ENCODE measurements at regions not wholly inside any gene's neighbourhood (a gene's known extent, or its start where the extent isn't known, plus 50 kb on each side); places are given as distances from the start of the nearest gene placed in this dataset.

DNA sequence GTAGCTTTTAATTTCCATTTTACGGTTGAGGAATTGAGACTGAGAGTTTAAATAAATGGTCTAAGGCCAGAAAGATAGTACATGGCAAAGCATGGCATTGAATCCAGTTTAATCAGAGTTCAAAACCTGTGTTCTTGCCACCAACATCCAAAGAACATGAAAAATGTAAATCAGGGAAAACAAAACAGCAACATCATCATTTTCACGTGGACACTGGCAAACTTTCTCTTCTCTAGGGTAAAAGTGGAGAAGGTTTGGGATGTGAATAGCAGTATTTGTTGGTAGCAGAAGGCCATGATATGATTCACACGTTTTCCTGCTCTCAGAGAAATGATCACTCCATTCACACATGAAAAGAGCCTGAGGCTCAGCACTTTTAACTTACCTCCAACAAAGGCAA, 357.7 kb downstream of the UQCRFS1 start:
- Mint-ChIP-seq H3K27ac (no peak overlapping the region), H3K4me1 (no peaks in the 10 kb centered on the region), H3K9me3 (peaks cover 24% of the 10 kb centered on the region), H3K36me3 (peaks cover 15% of the 10 kb centered on the region), H3K27me3 (ENCODE audit: low read depth) (peaks cover 3% of the 10 kb centered on the region; the same call in 1 of the 2 replicates), H3K4me3 (no peak overlapping the region)
- DNase-seq (ENCODE audit: low spot score) (no peak), ATAC-seq (no peak)
- CTCF ChIA-PET = interaction anchor here (2.2 to 3.6 kb wide), 2 partner anchors 24 to 118 kb away, joined by 15 to 25 read pairs; no protein-coding TSS in a partner anchor
- TF ChIP-seq ZNF138 (CRISPR knock-in tag; conservative IDR thresholded peaks at IDR 0.05) (no peak), SOX15 (CRISPR knock-in tag; IDR thresholded peaks at IDR 0.05) (no peak)
- TF ChIP-seq, protein P1, sequence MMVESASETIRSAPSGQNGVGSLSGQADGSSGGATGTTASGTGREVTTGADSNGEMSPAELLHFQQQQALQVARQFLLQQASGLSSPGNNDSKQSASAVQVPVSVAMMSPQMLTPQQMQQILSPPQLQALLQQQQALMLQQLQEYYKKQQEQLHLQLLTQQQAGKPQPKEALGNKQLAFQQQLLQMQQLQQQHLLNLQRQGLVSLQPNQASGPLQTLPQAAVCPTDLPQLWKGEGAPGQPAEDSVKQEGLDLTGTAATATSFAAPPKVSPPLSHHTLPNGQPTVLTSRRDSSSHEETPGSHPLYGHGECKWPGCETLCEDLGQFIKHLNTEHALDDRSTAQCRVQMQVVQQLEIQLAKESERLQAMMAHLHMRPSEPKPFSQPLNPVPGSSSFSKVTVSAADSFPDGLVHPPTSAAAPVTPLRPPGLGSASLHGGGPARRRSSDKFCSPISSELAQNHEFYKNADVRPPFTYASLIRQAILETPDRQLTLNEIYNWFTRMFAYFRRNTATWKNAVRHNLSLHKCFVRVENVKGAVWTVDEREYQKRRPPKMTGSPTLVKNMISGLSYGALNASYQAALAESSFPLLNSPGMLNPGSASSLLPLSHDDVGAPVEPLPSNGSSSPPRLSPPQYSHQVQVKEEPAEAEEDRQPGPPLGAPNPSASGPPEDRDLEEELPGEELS (CRISPR knock-in tag; IDR thresholded peaks at IDR 0.05) = no peak
- TF ChIP-seq, protein P2, sequence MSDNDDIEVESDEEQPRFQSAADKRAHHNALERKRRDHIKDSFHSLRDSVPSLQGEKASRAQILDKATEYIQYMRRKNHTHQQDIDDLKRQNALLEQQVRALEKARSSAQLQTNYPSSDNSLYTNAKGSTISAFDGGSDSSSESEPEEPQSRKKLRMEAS (CRISPR knock-in tag; IDR thresholded peaks at IDR 0.05) = no peak
- POLR2A ChIA-PET = no interaction called here

GRCh38 chr19:28847468-28847867, 365.5 kb downstream of the UQCRFS1 start:
- H3K9me3 Mint-ChIP-seq = peaks cover 8% of the 10 kb centered on the region; the same call in 1 of the 2 replicates
- no peak for ATAC-seq
- no peak for DNase-seq (ENCODE audit: low spot score)
- CTCF ChIA-PET = interaction anchor here (1.2 kb wide), 1 partner anchor 111 kb away, joined by 3 read pairs; no protein-coding TSS in a partner anchor
- H3K36me3 Mint-ChIP-seq = no peaks in the 10 kb centered on the region
- no peaks in the 10 kb centered on the region for H3K4me1 Mint-ChIP-seq
- no peaks in the 10 kb centered on the region for H3K27me3 Mint-ChIP-seq (ENCODE audit: low read depth)
- H3K27ac Mint-ChIP-seq = no peak overlapping the region
- POLR2A ChIA-PET = no interaction called here
- TF ChIP-seq, protein P3, sequence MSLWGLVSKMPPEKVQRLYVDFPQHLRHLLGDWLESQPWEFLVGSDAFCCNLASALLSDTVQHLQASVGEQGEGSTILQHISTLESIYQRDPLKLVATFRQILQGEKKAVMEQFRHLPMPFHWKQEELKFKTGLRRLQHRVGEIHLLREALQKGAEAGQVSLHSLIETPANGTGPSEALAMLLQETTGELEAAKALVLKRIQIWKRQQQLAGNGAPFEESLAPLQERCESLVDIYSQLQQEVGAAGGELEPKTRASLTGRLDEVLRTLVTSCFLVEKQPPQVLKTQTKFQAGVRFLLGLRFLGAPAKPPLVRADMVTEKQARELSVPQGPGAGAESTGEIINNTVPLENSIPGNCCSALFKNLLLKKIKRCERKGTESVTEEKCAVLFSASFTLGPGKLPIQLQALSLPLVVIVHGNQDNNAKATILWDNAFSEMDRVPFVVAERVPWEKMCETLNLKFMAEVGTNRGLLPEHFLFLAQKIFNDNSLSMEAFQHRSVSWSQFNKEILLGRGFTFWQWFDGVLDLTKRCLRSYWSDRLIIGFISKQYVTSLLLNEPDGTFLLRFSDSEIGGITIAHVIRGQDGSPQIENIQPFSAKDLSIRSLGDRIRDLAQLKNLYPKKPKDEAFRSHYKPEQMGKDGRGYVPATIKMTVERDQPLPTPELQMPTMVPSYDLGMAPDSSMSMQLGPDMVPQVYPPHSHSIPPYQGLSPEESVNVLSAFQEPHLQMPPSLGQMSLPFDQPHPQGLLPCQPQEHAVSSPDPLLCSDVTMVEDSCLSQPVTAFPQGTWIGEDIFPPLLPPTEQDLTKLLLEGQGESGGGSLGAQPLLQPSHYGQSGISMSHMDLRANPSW (CRISPR knock-in tag; conservative IDR thresholded peaks at IDR 0.05; ENCODE audit: low read depth) = no peak
- TF ChIP-seq ATF3 (CRISPR knock-in tag; conservative IDR thresholded peaks at IDR 0.05) = no peak
- no peak for TF ChIP-seq ETV6 (CRISPR knock-in tag; IDR thresholded peaks at IDR 0.05)
- TF ChIP-seq ZNF263 (CRISPR knock-in tag; IDR thresholded peaks at IDR 0.05; ENCODE audit: low read depth) = no peak
- TF ChIP-seq ZNF219 (CRISPR knock-in tag; IDR thresholded peaks at IDR 0.05; ENCODE audit: borderline replicate concordance) = no peak
- TF ChIP-seq MYBL2 (CRISPR knock-in tag; IDR thresholded peaks at IDR 0.05) = no peak
- TF ChIP-seq RELA (CRISPR knock-in tag; IDR thresholded peaks at IDR 0.05; ENCODE audit: borderline replicate concordance) = no peak
- TF ChIP-seq FOXK1 (CRISPR knock-in tag; IDR thresholded peaks at IDR 0.05) = no peak
- TF ChIP-seq ZNF423 (CRISPR knock-in tag; IDR thresholded peaks at IDR 0.05) = no peak
- TF ChIP-seq, protein P4, sequence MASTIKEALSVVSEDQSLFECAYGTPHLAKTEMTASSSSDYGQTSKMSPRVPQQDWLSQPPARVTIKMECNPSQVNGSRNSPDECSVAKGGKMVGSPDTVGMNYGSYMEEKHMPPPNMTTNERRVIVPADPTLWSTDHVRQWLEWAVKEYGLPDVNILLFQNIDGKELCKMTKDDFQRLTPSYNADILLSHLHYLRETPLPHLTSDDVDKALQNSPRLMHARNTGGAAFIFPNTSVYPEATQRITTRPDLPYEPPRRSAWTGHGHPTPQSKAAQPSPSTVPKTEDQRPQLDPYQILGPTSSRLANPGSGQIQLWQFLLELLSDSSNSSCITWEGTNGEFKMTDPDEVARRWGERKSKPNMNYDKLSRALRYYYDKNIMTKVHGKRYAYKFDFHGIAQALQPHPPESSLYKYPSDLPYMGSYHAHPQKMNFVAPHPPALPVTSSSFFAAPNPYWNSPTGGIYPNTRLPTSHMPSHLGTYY (CRISPR knock-in tag; IDR thresholded peaks at IDR 0.05) = no peak
- TF ChIP-seq RORB (CRISPR knock-in tag; IDR thresholded peaks at IDR 0.05) = no peak
- TF ChIP-seq, protein P5, sequence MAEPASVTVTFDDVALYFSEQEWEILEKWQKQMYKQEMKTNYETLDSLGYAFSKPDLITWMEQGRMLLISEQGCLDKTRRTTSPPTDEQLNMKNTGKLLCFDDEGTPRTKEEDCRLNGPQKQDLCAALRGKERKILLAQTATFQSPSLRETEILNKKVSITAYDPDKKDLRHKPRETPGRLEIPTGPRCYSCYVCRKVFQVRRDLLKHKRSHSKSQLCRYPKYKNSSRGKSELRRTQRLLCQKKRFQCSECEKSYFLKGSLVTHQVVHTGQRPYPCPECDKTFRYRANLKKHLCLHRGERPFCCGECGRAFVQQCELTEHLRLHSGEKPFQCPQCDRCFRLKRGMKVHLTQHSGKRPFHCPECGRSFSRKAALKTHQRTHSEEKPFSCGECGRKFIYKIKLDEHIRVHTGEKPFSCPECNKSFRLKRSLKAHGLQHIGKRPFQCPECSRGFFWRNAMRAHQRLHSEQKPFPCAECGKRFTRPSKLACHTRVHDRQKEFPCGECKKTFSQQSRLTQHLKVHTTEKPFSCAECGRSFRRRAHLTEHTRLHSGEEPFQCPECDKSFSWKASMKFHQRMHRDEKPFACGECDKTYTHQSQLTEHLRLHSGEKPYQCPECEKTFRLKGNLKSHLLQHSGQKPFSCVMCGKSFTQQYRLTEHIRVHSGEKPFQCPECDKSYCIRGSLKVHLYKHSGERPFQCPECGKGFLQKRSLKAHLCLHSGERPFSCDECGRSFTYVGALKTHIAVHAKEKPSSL (CRISPR knock-in tag; conservative IDR thresholded peaks at IDR 0.05) = no peak
- no peak for TF ChIP-seq TEAD4 (CRISPR knock-in tag; IDR thresholded peaks at IDR 0.05)
- no peak overlapping the region for H3K4me3 Mint-ChIP-seq

Measured in WTC11 (cell line).